T-helper 1 cell treated with Interleukin-12 subunit alpha and Interleukin-12 subunit beta and Interleukin-4 antibody, amounts not matched to agents 30 ng/mL and 1 ng/mL, for 36 hours (primary cell): ENCODE measurements at regions not wholly inside any gene's neighbourhood (a gene's known extent, or its start where the extent isn't known, plus 50 kb on each side); places are given as distances from the start of the nearest gene placed in this dataset.

Source experiments
- intact Hi-C: fragments of 100-400 bp; cut with micrococcal nuclease; formaldehyde crosslinking; loops from one replicate; pipeline ENCODE4 v1.15.1; 2024

- intact Hi-C loops: no loop called here
These were observed 88.9 kb upstream of the ARHGAP29 start for GRCh38 chr1:94326329-94326728.

- intact Hi-C loops: no loop called here
These were observed 88.3 kb upstream of the ARHGAP29 start for GRCh38 chr1:94325377-94326302.

GRCh38 chr1:94324178-94324544, 86.8 kb upstream of the ARHGAP29 start:
- intact Hi-C loops: no loop called here

- intact Hi-C loops: no loop called here
These were observed 86.2 kb upstream of the ARHGAP29 start for GRCh38 chr1:94323311-94324177.

GRCh38 chr1:94322696-94323095, 85.3 kb upstream of the ARHGAP29 start:
- intact Hi-C loops: no loop called here

- intact Hi-C loops: no loop called here
These were observed 84.3 kb upstream of the ARHGAP29 start for GRCh38 chr1:94321662-94322061.

- intact Hi-C loops: no loop called here
These were observed 82.1 kb upstream of the ARHGAP29 start for GRCh38 chr1:94319319-94320102.

- intact Hi-C loops: no loop called here
These were observed 81.2 kb upstream of the ARHGAP29 start for GRCh38 chr1:94318505-94319030.

- intact Hi-C loops: no loop called here
These were observed 80.4 kb upstream of the ARHGAP29 start for GRCh38 chr1:94317790-94318188.

GRCh38 chr1:94316836-94317789, 79.7 kb upstream of the ARHGAP29 start:
- intact Hi-C loops: no loop called here

GRCh38 chr1:94316183-94316582, 78.8 kb upstream of the ARHGAP29 start:
- intact Hi-C loops: no loop called here

- intact Hi-C loops: no loop called here
These were observed 78.2 kb upstream of the ARHGAP29 start for GRCh38 chr1:94315552-94316116.

- intact Hi-C loops: no loop called here
These were observed 77.0 kb upstream of the ARHGAP29 start for GRCh38 chr1:94314222-94314858.

GRCh38 chr1:94310570-94311270, 73.3 kb upstream of the ARHGAP29 start:
- intact Hi-C loops: no loop called here

- intact Hi-C loops: no loop called here
These were observed 72.6 kb upstream of the ARHGAP29 start for GRCh38 chr1:94309829-94310569.

- intact Hi-C loops: no loop called here
These were observed 71.8 kb upstream of the ARHGAP29 start for GRCh38 chr1:94309216-94309615.

- intact Hi-C loops: no loop called here
These were observed 69.1 kb upstream of the ARHGAP29 start for GRCh38 chr1:94306521-94306920.

GRCh38 chr1:94305704-94306103, 68.3 kb upstream of the ARHGAP29 start:
- intact Hi-C loops: no loop called here
